ENCODE measurements at regions not wholly inside any gene's neighbourhood (a gene's known extent, or its start where the extent isn't known, plus 50 kb on each side); places are given as distances from the start of the nearest gene placed in this dataset.

- H3K4me1 ChIP-seq: no peaks in the 10 kb centered on the region
- no peaks in the 10 kb centered on the region for H3K9me3 ChIP-seq
- no peak for DNase-seq
- WGBS, 2 donors: 56 to 62% methylated on average over 3 of the region's 3 CpGs
- TF ChIP-seq EP300 (IDR thresholded peaks at IDR 0.05): no peak
- TF ChIP-seq POLR2A (IDR thresholded peaks at IDR 0.05): no peak
- TF ChIP-seq POLR2AphosphoS5 (IDR thresholded peaks at IDR 0.05): no peak
- no peak for TF ChIP-seq CTCF (IDR thresholded peaks at IDR 0.05)
- H3K27ac ChIP-seq: no peak overlapping the region
- no peaks in the 10 kb centered on the region for H3K36me3 ChIP-seq
- no peak overlapping the region for H3K4me3 ChIP-seq
- H3K27me3 ChIP-seq: no peaks in the 10 kb centered on the region
- intact Hi-C loops (cut with DNase I): no loop called here
These were observed 556.1 kb downstream of the SPRY1 start for GRCh38 chr4:123952530-123953274.

GRCh38 chr4:123953566-123953965 lies 557.0 kb downstream of the SPRY1 start:
- TF ChIP-seq CTCF (IDR thresholded peaks at IDR 0.05) (no peak), POLR2A (IDR thresholded peaks at IDR 0.05) (no peak), POLR2AphosphoS5 (IDR thresholded peaks at IDR 0.05) (no peak), EP300 (IDR thresholded peaks at IDR 0.05) (no peak)
- intact Hi-C loops (cut with DNase I): no loop called here
- Histone ChIP-seq H3K9me3 (no peaks in the 10 kb centered on the region), H3K27ac (no peak overlapping the region), H3K4me1 (no peaks in the 10 kb centered on the region), H3K27me3 (no peaks in the 10 kb centered on the region), H3K36me3 (no peaks in the 10 kb centered on the region), H3K4me3 (no peak overlapping the region)
- DNase-seq: no peak
- WGBS, 2 donors: 65 to 87% methylated on average over 3 of the region's 3 CpGs

GRCh38 chr4:123954220-123954619 lies 557.6 kb downstream of the SPRY1 start:
- DNase-seq: no peak
- Histone ChIP-seq H3K9me3 (no peaks in the 10 kb centered on the region), H3K27me3 (no peaks in the 10 kb centered on the region), H3K4me1 (no peaks in the 10 kb centered on the region), H3K4me3 (no peak overlapping the region), H3K27ac (no peak overlapping the region), H3K36me3 (no peaks in the 10 kb centered on the region)
- WGBS, 2 donors: 83 to 85% methylated on average over 4 of the region's 4 CpGs
- TF ChIP-seq CTCF (IDR thresholded peaks at IDR 0.05): no peak
- no peak for TF ChIP-seq POLR2AphosphoS5 (IDR thresholded peaks at IDR 0.05)
- TF ChIP-seq EP300 (IDR thresholded peaks at IDR 0.05): no peak
- no peak for TF ChIP-seq POLR2A (IDR thresholded peaks at IDR 0.05)
- intact Hi-C loops (cut with DNase I): no loop called here

GRCh38 chr4:123955167-123955800 lies 558.7 kb downstream of the SPRY1 start:
- TF ChIP-seq POLR2AphosphoS5 (IDR thresholded peaks at IDR 0.05) (no peak), POLR2A (IDR thresholded peaks at IDR 0.05) (no peak), EP300 (IDR thresholded peaks at IDR 0.05) (no peak), CTCF (IDR thresholded peaks at IDR 0.05) (no peak)
- H3K4me1 ChIP-seq: no peaks in the 10 kb centered on the region
- H3K36me3 ChIP-seq: no peaks in the 10 kb centered on the region
- no peaks in the 10 kb centered on the region for H3K27me3 ChIP-seq
- H3K4me3 ChIP-seq: no peak overlapping the region
- WGBS, 2 donors: 82 to 89% methylated on average over 3 of the region's 3 CpGs
- DNase-seq: no peak
- no peaks in the 10 kb centered on the region for H3K9me3 ChIP-seq
- H3K27ac ChIP-seq: no peak overlapping the region
- intact Hi-C loops (cut with DNase I): no loop called here

All from sigmoid colon (tissue), 6 donors.